Embryonic facial prominence (tissue), 1 donor: ENCODE measurements at regions not wholly inside any gene's neighbourhood (a gene's known extent, or its start where the extent isn't known, plus 50 kb on each side); places are given as distances from the start of the nearest gene placed in this dataset.
A peak's percentile ranks its signal among the peaks of the same experiment; 100 is the strongest.
"Not testable (repeated sequence)": the region's sequence is repeated elsewhere in the genome, so short reads cannot be mapped to it uniquely, and the experiment has no call there.

Experiments used
- DNase-seq: peaks from one replicate; pipeline ENCODE4 v3.0.0-alpha.2; 2016; ENCODE audit errors: extremely low spot score

- no peak for DNase-seq
Observed at GRCh38 chr2:160550048-160550447, 56.4 kb upstream of the RBMS1 start.

DNA sequence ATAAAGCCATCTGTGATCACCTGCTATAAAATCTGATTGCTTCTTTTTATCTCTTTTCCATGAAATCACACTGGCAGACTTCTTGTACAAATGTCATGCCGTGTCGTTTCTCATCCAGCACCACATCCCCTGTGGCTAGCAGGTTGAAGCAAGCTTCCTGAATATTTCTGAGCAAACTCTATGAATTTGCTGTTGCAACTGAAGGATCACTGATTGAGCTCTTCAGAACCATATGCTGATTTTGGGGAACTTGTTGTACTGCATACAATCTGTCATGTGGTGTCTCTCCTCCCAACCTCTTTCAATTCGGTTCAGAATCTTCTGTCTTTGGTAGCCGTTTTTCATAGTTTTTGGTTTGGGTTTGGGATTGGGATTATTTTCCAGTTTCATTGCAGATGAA lies 57.7 kb upstream of the RBMS1 start:
- DNase-seq, result no peak

DNA sequence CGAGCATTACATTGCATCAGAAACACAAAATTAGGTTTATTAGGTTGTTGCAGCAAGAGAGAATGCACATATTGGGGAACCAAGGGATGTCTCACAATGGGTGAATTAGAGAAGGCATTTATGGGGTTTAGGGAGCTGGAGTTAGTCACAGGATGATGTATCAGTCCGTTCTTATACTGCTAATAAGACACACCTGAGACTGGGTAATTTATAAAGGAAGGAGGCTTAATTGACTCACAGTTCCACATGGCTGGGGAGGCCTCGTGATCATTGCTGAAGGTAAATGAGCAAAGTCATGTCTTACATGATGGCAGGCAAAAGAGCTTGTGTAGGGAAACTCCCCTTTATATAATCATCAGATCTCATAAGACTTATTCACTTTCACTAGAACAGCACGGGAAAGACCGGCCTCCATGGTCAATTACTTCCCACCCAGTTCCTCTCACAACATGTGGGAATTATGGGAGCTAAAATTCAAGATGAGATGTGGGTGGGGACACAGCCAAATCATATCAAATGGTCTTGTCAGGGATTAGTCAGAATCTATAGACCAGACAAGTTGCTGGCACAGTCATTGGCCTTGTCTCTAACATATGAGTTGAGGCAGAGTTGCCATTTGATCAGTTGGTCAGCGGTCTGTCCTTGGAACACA lies 61.9 kb upstream of the RBMS1 start:
- DNase-seq, result no peak

- DNase-seq, result no peak
Observed at GRCh38 chr2:160557903-160558302, 64.3 kb upstream of the RBMS1 start.

DNA sequence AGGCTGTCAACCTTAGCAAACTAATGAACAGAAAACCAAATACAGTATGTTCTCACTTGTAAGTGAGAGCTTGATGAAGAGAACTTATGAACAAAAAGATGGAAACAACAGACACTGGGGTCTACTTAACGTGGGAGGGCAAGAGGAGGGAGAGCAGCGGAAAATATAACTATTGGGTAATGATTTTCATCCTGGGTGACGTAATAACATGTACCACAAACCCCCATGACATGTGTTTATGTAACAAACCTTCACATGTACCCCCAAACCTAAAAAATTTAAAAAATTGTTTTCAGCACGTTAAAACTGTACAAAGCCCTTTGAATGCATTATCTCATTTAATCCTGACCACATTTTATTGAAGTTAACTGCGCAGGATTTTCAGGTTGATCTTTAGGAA lies 64.9 kb upstream of the RBMS1 start:
- DNase-seq, result no peak

DNA sequence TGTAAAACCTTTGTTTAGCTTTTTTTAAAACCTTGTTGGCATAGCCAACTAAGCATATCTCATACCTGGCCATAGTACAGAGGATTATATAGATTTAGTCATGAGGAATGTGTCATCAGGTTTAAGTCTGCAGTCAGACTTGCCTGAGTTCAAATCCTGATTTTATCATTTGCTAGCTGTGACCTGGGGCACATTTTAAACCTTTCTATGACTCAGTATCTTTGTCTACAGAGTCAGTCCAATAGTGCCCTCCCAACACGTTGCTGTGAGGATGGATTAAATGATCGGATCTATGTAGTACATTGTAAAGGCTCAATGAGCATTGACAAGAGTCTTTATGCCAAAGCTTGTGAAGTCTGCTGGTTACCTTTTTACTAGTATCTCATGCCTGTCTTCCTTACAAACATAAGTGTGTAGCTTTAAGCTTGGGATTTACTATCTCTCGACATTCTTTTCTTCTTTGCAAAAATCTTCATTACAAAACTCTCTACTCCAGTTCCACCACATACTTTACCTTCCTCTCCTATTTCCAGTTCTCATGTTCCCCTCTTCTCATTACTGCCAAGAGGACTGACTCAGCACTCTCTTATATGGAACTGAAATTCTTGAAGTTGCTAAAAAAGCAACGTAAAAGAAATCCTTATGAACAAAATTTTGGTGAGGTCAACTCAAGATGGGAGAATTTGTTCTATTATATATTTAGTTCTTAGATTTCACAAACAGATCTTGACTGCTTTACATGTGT lies 68.1 kb upstream of the RBMS1 start:
- no peak for DNase-seq

- DNase-seq, result no peak
Observed at GRCh38 chr2:160562730-160563129, 69.1 kb upstream of the RBMS1 start.

GRCh38 chr2:160564591-160564990 lies 71.0 kb upstream of the RBMS1 start:
- no peak for DNase-seq

GRCh38 chr2:160565099-160565845 lies 71.7 kb upstream of the RBMS1 start:
- DNase-seq, result no peak

- DNase-seq, result no peak
Observed at GRCh38 chr2:160566717-160567116, 73.1 kb upstream of the RBMS1 start.

- DNase-seq, result no peak
Observed at GRCh38 chr2:160568856-160569255, 75.2 kb upstream of the RBMS1 start.

DNA sequence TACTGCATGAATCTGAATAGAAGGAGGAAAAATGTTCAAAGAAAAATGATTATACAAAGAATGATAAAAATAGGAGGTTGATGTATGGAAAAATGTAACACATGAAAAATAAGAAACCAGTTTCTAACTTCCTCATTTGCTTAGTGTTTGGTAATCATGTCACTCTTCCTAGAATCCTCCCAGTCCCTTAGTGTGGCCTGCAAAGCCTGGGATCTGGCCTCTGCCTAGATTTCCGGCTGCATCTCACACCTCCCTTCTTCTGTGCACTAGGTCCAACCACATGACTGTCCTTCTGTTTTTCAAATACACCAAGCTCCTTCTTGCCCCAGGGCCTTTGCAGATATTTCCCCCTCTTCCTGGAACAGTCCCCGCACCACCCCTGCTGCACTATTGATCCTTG lies 76.8 kb upstream of the RBMS1 start:
- no peak for DNase-seq

- no peak for DNase-seq
Observed at GRCh38 chr2:160574468-160575140, 81.0 kb upstream of the RBMS1 start.

DNA sequence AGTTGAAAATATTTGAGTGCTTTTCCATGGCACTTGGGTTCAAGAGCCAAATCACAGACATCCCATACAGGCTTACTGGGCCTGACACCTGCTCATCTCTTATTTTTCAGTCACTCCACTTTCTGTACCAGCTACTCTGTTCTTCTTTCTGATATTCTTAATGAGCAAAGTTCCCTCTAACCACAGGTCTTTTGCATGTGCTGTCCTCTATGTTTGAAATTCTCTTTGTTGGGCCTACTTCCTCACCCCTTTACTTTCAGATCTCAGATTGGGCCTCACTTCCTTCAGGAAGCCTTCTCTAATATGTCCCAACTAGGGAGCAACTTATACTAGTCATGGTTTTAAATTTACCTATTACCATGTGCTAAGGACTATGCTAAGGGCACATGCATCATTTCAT lies 81.8 kb upstream of the RBMS1 start:
- no peak for DNase-seq

GRCh38 chr2:160576054-160576499 lies 82.5 kb upstream of the RBMS1 start:
- no peak for DNase-seq

- DNase-seq, result not testable (repeated sequence)
Observed at GRCh38 chr2:160577081-160577480, 83.5 kb upstream of the RBMS1 start.

- DNase-seq, result no peak
Observed at GRCh38 chr2:160581035-160581434, 87.4 kb upstream of the RBMS1 start.

DNA sequence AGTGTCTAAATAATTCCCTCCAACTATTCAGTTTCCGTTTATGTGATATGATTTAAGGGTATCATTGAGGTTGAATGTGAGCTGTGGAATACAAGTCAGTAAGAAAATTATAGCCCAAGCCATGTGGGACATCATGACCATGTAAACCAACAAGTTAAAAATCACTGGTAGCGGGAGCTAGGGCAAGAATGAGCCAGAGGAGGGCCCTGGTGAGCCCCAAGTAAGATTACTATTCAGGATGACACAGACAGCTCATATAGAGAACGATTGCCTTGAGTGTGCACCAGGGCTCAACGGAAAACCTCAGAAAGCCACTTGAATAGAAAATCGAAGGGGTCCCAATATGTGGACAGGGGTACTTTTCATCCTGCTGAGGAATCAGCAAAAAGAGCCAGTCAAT lies 87.8 kb upstream of the RBMS1 start:
- no peak for DNase-seq

DNA sequence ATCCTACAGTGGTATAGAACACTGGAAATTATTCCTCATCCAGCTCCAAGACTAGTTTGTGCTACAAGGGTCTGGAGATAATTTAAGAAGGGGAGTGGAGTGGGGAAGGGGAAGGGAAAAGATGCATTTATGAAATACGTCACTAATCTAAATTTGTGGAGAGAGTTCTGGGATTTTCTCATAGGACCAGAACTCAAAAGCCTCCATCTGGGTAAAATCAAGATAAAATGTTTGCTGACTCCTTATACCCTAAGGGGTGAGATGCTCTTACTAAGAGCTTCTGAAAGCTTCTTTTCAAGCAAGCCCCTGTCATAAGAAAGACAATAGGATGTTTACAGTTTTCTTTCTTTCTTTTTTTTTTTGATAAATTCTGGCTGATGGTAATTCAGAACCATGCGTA lies 88.5 kb upstream of the RBMS1 start:
- DNase-seq, result peak; percentile 48

GRCh38 chr2:160582490-160583145 lies 89.0 kb upstream of the RBMS1 start:
- peak; percentile 72 for DNase-seq

DNA sequence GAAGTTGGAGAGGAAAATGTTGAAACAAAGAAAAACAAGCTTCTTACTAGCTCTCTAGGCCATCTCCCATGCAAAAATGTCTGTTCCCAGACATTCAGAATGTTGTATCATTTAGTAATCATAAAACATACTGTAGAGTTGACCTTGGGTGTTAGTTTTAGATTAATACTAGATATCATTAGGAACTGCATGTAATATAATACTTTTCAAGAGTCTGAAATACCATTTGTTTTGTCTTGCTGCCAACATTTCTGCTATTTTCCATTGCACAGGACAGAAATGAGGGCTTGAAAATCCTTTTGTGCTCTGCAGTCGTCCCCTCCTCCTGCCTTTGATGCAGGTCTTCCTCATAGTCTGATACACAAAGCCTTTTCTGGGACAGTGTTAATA lies 89.5 kb upstream of the RBMS1 start:
- DNase-seq, result peak; percentile 26
